GM19463 (cell line): ENCODE measurements at regions not wholly inside any gene's neighbourhood (a gene's known extent, or its start where the extent isn't known, plus 50 kb on each side); places are given as distances from the start of the nearest gene placed in this dataset.

Experiments used
- ATAC-seq: cut with Tn5 transposase; IDR thresholded peaks from one replicate; pipeline ENCODE4 v1.9.1; 2021; ENCODE audit warnings: mild to moderate bottlenecking, moderate library complexity; ENCODE audit not compliant: unreplicated experiment

DNA sequence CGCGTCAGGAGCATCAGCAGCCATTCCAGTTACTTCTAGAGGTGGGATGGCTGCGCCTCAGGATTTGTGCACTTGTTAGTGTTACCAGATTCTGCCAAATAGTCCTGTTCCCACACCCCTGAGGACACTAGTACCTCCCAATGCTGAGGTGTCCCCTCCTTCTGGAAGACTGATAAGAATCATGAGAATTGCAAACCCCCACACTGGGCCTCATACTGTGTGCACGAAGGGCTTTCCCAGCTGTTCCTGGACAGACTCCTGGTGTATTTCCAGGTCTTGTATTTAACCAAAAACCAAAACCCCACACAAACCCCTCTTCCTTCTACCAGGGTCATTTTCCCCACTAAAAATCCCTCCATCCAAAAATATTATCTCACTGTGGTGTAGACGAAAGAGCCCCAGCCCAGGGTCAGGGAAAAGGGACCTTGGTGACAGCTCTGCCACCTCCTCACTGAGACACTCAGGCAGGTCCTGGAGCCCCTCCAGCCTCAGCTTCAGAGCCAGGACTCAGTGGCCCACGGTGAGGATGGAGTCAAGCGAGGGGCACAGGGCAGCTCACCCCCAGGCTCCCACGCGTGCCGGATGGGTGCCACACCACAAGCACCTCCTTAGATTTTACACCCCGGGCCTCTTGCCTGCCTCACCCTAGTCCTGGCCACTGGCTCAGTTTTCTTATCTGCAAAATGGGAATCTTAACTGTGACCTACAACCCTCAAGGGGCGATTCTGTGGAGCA is 131.4 kb upstream of the RUNX3 start:
- no peak for ATAC-seq

GRCh38 chr1:25057188-25057587 is 127.1 kb upstream of the RUNX3 start:
- ATAC-seq: no peak

DNA sequence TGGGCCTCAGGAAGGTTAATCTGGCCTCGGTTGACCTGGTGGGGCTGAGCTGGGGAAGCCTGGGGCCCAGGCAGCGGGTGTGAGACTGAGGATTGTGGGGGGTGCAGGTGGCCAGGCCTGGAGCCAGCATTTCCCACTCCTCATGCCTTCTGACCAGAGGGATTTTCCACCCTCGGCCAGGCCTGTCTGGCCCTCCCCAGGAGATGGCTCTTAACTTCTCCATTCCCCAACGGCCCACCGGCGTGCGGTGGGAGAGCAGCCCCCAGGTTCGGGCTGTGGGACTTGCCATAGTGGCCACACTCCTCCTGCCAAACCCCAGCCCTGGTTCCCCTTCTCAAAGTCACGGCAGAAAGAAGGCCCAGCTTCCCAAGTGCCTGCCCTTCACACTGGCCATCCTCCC is 126.5 kb upstream of the RUNX3 start:
- ATAC-seq: no peak

- ATAC-seq: no peak
These were observed 125.9 kb upstream of the RUNX3 start for GRCh38 chr1:25055961-25056360.

DNA sequence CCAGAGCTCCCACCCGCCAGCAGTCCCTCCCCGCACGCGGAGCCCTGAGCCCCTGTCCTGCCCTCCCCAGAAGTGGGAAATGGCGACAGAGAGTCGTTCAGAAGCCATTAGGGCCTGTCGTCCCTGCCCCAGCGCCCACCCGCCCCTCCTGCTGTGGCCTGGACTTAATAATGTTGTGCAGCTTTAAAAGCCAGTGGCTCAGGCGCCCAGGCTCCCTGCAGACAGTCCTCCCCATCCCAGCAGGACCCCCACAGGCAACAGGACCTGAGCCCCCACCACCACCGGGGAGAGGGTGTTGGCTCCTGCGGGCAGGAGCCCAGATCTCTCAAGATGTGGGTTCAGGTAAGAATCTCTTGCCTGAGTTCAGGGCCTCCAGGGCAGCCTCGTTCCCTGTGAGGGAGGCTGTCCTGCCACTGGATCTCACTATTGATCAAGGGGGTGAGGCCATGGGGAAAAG is 125.3 kb upstream of the RUNX3 start:
- no peak for ATAC-seq

DNA sequence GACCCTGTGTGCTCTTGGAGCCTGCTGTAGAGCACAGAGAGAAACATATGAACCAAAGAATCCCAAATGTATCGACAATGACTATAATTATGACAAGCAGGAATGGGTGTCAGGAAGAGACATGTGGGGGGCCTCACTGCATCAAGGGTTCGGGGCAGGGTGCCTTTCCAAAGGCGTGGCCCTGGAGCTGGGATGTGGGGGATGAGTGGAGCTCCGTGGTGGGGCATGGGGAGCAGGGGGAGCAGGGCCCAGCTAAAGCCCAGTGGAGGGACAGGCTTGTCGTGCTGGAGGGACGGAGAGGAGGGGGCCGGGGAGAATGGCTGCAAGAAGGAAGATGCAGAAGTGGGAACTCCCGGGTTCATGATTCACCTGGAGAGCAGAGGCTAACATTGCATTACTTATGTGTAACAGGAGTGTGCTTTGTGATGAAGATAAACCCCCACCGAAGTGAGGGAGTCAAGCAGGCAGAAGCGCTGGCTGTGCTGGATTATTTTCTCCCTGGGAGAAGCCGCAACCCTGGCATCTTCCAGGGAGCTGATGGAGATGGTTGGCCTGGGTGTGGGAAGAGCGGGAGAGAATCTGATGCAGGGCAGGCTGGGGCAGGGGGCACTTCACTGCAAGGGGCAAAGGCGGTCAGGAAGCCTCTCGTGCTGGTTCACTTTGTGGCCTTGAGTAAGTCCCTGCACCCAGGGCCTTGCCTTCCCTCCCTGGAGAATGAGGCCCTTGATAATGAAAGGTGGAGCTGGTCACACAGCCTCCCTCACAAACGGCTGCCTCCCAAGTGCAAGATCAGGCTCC is 124.6 kb upstream of the RUNX3 start:
- no peak for ATAC-seq

DNA sequence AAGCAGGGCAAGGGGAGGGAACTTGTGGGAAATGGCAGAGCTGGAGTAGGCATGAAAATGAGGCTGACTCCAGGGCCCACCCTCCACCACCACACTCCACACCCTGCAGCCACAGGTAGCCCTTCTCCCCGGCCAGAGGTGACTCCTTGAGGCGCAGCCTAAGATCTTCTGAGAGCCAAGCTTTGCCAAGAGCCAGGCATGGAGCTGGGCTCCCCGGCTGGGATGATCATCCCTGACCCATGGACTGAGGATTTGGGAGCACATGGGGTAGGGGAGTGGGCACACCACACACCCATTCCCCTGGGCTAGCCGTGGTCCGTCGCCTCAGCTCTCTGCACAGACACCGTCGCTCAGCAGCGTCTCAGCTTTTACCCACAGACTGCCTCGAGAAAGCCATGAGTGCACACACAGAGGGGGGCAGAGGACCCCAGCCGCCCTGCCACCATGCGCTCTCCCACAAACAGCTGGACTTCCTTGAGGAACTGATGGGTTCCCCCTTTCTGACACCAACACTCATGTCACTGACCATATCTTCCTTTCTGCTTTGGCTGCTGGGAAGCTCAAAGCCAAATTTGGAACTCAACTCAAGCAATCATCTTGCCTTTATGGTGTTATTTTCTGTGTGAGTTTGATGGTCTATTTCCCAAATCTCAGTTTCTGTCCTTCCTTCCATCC is 123.6 kb upstream of the RUNX3 start:
- no peak for ATAC-seq

- no peak for ATAC-seq
These were observed 121.8 kb upstream of the RUNX3 start for GRCh38 chr1:25051906-25052305.

GRCh38 chr1:25051504-25051903 is 121.4 kb upstream of the RUNX3 start:
- no peak for ATAC-seq

GRCh38 chr1:25050165-25050564 is 120.1 kb upstream of the RUNX3 start:
- ATAC-seq: no peak

- ATAC-seq: no peak
These were observed 119.1 kb upstream of the RUNX3 start for GRCh38 chr1:25049190-25049589.

- ATAC-seq: no peak
These were observed 118.7 kb upstream of the RUNX3 start for GRCh38 chr1:25048728-25049127.

GRCh38 chr1:25047506-25048240 is 117.6 kb upstream of the RUNX3 start:
- ATAC-seq: no peak

GRCh38 chr1:25046194-25046532 is 116.1 kb upstream of the RUNX3 start:
- ATAC-seq: no peak

- no peak for ATAC-seq
These were observed 115.6 kb upstream of the RUNX3 start for GRCh38 chr1:25045480-25046193.

DNA sequence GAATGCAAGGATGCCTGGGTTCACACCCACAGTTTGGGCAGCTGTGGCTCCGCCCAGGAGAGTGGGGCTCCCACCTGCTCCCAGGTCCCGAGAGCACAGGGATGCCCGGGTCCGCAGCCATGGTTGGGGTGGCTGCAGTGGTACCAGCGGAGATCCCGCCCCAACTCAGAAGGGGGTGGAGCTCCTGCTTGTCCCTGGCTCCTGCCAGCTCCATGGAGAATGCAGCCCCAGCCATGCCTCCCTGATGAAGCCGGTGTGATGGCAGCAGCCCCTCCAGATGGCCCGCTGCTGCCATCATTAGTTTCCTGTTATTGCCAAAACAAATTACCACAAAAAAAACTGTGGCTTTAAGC is 113.1 kb upstream of the RUNX3 start:
- no peak for ATAC-seq

GRCh38 chr1:25042331-25043227 is 112.5 kb upstream of the RUNX3 start:
- ATAC-seq: no peak

- ATAC-seq: no peak
These were observed 111.8 kb upstream of the RUNX3 start for GRCh38 chr1:25041916-25042315.

DNA sequence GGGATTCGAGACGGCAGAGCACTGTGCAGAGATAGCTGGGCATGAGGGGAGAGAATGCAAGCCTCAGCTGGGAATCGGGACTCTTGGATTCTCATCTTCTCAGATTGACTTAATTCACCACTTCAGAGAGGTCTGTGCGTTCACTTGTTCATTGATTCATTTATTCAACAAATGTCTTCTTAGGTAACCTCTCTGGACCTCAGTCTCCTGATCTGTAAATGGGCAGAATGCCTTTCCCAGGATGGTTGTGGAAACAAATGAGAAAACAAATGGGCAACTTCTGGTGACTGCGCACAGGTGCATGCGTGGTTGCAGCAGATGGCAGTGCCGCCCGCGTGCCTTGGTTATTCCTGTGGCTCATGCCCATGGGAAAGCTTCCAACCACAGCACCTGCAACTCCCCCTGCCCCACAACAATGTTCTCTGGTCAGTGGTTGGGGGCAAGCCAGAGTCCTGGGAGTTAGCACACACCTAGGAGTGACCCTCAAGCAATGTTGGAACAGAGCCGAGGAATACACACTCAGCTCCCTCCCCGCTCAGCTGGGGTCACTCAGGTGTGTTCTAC is 110.1 kb upstream of the RUNX3 start:
- no peak for ATAC-seq
